ENCODE measurements at regions not wholly inside any gene's neighbourhood (a gene's known extent, or its start where the extent isn't known, plus 50 kb on each side); places are given as distances from the start of the nearest gene placed in this dataset.

- no peak for DNase-seq (ENCODE audit: low spot score)
Measured at GRCh38 chr5:135122797-135123196, 88.8 kb upstream of the PITX1 start.

- DNase-seq (ENCODE audit: low spot score), result no peak
Measured at GRCh38 chr5:135120951-135121350, 86.9 kb upstream of the PITX1 start.

DNA sequence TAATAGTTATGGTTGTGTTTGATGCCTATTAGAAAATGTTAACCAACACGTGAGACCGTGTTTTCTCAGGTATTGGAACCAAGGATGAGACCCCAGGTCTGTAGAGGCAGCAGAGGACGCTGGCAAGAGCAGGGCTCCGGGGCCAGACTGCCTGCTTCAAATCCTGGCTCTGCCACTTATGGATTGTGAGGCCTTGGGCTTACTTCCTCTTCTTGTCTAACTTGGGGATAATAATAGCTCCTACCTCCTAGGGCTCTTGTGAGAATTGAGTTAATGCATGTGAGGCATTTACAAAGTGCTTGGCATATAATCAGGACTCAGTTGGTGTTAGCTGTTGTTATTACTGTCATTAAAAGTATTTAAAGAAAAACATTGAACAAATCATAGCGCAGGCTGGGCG, 85.5 kb upstream of the PITX1 start:
- DNase-seq (ENCODE audit: low spot score), result no peak

- no peak for DNase-seq (ENCODE audit: low spot score)
Measured at GRCh38 chr5:135117590-135117989, 83.6 kb upstream of the PITX1 start.

DNA sequence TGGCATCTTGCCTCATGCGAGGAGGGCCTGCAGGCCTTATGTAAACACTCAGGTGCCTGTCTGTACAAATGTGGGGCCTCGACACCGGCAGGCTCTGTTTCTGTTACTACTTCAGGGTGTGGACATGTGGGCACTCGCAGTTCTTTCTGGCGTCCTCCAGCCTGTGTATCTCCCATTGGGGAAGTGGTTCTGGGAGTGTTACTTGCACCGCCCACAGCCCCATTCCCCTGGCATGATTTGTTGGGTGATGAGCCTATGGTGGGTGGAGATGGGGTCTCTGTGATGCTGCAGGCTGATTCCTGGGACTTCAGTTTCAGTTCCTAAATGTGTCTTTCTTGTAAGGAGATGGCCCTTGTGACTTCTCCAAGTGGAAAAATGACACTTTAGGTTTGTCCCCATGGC, 82.1 kb upstream of the PITX1 start:
- no peak for DNase-seq (ENCODE audit: low spot score)

GRCh38 chr5:135115591-135115990, 81.6 kb upstream of the PITX1 start:
- DNase-seq (ENCODE audit: low spot score), result no peak

DNA sequence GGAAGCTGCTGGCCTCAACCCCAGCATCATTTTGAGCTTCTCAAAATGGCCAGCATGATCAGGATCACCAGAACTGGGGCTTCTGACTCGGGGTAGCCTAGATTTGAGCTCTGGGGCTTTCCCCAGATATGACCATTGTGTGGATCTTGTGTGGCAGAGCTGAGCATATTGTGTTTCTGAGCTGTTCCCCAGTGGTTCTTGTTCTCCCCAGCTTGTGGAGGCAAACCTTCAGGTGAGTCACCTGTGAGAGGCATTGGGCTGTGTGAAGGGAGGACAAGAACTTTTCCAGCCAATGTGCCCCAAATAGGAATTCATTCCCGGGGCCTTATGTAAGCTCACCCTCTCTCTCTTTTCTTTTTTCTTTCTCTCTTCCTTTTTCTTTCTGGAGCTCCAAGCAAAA, 80.7 kb upstream of the PITX1 start:
- DNase-seq (ENCODE audit: low spot score), result no peak

GRCh38 chr5:135112008-135112725, 78.1 kb upstream of the PITX1 start:
- peak; percentile 92 for DNase-seq (ENCODE audit: low spot score)

DNA sequence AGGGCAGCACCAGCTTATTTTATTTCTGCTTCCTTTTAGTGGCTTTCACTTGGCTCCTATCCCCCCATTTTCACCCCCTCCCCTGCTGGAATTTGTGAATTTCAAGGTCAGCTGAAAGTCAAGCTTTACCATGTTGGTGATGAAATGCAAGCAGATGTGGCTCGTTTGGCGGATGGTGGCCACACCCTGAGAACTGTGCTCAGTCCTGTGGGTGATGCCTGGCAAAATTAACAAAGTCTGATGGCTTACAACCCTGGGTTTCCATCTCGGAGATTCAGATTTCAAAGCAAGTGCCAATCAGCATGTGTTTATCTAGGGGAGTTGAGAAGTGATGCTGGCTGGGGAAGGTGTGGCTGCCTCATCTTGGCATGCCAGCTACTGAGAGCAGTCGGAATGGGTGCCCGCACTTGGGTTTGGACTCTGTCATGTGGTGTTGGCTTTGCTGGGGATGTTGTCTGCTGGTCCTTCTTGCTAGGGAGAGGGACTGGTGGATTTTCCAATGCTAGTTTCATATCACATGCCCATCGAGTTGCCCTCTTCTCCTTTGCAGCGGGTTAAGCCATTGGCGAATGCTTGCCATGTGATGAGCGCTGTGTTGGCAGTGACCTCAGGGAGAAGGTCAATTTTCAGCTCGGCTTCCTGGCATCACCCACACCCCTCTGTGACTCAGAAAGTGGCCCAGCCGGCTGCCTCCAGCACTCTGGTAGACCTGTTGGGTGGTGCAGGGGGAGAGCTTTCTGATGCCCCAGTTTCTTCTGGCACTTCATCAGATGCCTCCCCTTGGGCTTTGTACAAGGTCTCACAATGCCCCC, 77.0 kb upstream of the PITX1 start:
- no peak for DNase-seq (ENCODE audit: low spot score)

DNA sequence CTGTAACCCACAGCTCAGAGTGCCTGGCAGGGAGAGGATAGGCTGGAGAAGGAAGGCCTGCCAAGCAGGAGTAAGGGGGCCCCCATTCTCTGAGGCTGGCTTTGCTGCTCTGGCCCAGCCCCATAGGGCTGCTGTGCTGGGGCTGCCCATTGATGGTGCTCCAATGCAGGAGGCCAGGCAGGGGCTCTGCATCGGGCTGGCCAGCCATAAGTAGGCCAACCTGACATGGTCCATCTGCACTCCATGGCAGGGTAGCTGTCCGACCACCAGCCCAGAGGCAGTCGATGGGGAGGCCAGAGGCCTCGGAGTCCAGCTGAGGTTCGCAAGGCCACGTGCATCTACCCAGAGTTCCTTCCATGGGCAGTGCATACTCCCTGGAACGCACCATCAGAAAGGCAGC, 75.0 kb upstream of the PITX1 start:
- DNase-seq (ENCODE audit: low spot score), result no peak

DNA sequence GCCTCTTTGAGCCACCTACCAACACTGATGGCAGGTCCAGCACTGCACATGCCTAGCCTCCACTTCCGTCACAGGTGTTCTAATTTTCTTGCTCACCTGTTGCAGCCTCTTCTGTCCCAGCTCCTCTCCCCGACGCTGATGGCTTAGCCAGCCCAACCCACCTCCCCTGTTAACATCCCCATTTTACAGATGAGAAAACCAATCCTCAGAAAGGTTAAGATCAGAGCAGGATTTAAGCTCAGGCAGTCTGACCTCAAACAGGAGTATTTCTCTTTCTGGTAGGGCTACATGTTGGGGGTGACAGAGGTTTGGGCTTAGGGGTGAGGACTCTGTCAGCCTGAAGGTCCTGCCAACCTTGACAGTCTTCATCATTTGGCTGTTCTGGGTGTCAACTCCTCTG, 74.5 kb upstream of the PITX1 start:
- no peak for DNase-seq (ENCODE audit: low spot score)

- no peak for DNase-seq (ENCODE audit: low spot score)
Measured at GRCh38 chr5:135107986-135108385, 74.0 kb upstream of the PITX1 start.

GRCh38 chr5:135106610-135107471, 72.8 kb upstream of the PITX1 start:
- no peak for DNase-seq (ENCODE audit: low spot score)

- DNase-seq (ENCODE audit: low spot score), result no peak
Measured at GRCh38 chr5:135106136-135106535, 72.1 kb upstream of the PITX1 start.

DNA sequence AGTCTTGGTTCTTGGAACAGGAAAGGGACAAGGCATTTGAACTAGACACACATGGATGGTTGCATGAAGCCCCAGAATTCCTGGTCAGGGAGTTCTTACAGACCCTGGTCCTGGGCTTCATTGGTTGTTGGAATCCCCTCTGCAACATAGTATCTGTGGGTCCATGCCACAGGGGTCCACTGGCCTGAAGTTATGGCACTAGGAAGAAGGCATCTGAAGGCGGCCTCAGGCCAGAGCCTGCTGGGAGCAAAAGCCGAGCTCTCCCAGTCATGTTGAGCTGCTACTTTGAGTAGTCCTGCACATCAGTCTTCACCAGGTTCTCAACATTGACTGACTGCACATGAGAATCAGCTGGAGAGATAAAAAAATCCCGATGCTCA, 71.1 kb upstream of the PITX1 start:
- DNase-seq (ENCODE audit: low spot score), result no peak

GRCh38 chr5:135103575-135103853, 69.5 kb upstream of the PITX1 start:
- DNase-seq (ENCODE audit: low spot score), result no peak

DNA sequence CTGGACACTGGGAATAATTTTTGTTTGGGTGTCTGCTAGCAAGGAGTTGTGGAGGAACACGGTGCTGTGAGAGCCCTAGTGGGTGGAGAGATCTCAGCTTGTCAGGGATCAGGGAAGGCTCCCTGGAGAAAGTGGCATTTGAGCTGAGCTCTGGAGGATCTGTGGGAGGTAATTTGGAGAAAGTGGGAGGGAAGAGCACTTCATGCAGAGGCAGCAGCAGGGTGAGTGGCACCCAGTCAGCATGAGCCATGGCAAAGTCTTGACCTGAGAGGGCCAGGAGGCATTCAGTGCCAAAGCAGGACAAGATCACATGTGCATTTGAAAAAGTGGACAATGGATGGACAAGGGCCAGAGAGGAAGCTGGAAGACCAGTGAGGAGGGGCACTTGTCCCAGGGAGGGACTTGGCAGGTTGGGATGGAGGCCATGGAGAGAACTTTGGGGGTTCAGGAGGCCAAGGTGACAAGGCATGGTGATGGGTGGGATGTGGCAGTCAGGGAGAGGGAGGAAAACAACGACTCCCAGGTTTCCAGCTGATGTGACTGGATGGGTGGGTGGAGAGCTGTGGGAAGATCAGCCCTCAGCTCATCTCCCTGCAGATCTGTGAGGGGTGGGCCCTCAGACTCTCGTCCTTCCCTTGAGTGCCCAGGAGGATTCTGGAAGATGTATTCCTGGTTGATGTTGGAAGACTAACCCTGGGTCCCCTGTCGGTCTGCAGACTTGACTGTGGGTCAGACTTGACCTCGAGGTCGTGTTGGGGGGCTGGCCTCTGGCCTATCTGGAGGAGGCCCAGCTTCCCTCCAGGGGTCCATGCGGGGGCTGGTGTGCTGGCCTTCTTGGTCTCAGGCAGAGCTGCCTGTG, 68.9 kb upstream of the PITX1 start:
- no peak for DNase-seq (ENCODE audit: low spot score)

- DNase-seq (ENCODE audit: low spot score), result no peak
Measured at GRCh38 chr5:135100431-135100830, 66.4 kb upstream of the PITX1 start.

DNA sequence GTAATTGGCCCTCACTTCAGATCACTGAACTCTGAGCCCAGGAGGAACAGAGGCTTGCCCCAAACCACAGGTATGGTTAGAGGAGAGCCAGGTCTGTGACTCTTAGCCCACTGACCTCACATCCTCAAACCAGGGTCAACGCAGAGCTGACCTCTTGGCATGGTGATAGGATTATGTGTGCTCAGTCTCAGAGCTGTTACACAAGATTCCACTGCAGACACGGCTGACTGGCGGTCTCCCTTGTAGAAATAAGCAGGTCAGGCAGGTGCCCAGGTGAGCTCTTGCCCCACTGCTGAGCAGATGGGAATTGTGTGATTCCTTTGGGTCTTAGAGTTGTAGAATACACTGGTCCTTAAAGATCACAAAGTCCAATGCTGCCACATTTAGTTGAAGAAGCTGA, 66.0 kb upstream of the PITX1 start:
- no peak for DNase-seq (ENCODE audit: low spot score)

- DNase-seq (ENCODE audit: low spot score), result no peak
Measured at GRCh38 chr5:135097390-135097789, 63.4 kb upstream of the PITX1 start.

DNA sequence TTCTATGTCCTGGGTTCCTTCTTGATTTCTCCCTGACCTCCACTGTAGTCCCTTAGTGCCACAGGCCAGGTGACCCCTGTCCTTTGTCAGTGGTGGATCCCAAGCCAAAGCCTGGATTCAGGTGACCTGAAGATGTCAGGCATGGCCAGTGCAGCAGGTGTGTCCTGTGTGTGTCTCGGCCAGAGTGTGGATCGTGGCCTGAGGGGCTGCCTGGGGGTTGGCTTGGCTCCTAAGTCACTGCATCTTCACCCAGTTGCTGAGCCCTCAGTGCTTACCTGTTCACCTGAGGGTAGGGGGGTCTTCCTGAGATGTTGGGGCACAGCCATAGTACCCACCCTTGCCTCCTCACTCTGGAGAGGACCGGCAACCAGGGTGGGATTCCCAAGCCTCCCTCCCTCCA, 61.8 kb upstream of the PITX1 start:
- no peak for DNase-seq (ENCODE audit: low spot score)
